GM12892 (cell line): ENCODE measurements at regions not wholly inside any gene's neighbourhood (a gene's known extent, or its start where the extent isn't known, plus 50 kb on each side); places are given as distances from the start of the nearest gene placed in this dataset.

Source experiments
- DNase-seq: peaks from one replicate; pipeline ENCODE4 v3.0.0; 2011; ENCODE audit not compliant: insufficient read length
- FAIRE-seq: peaks from 2 replicates; lab custom pipeline; 2011; peaks lifted over from hg19 to GRCh38; lab: Jason Lieb, UNC
- POLR2A ChIP-seq: IDR thresholded peaks from 2 replicates; pipeline ENCODE4 v1.6.1; 2011; ENCODE audit warnings: low read depth, low read length, control low read depth
- POLR2AphosphoS5 ChIP-seq: IDR thresholded peaks from 2 replicates; pipeline ENCODE4 v1.6.1; 2011; ENCODE audit warnings: low read depth, low read length, control low read depth
- TAF1 ChIP-seq: IDR thresholded peaks from 2 replicates; pipeline ENCODE4 v1.6.1; 2011; ENCODE audit warnings: low read depth, mild to moderate bottlenecking, control low read depth, low read length, borderline replicate concordance

DNA sequence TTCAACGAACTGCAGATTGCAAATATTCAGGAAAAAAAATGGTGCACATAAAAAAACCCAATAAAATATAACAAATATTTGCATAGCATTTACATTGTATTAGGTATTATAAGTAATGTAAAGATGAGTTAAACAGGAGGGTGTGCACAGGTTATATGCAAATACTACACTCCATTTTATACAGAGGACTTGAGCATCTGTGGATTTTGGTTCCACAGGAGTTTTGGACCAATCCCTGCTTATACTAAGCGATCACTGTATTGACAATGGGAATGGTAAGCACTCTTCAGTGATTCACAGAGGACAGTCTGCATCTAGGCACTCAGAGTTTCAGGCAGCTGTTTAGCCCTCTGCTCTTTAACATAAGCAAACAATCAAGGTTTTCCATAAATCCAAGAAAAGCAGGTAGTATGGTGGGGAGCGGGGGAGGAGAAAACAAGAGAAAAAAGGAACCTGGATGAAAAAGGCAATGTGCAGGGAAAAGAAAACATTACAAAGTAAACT is 206.0 kb upstream of the PARD3B start:
- DNase-seq (no peak), FAIRE-seq (no peak)

DNA sequence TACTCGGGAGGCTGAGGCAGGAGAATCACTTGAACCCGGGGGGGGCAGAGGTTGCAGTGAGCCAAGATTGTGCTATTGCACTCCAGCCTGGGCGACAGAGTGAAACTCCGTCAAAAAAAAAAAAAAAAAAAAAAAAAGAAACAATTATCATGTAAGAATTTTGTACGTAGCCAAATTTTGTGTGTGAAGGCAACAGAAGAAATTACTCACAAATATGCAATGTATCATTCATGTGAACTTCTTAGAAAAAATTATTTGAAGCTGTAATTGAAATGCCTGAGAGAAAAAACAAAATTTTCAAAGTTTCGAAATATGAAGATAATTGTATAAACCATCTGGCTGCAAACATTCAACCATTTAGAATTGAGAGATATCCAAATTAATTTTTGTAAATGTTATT is 204.8 kb upstream of the PARD3B start:
- TF ChIP-seq TAF1 (no peak), POLR2AphosphoS5 (no peak), POLR2A (no peak)
- DNase-seq = no peak
- no peak for FAIRE-seq

More for the DNA sequence above, 206.0 kb upstream of the PARD3B start:
- TF ChIP-seq POLR2A = no peak
- TF ChIP-seq POLR2AphosphoS5 = no peak
- no peak for TF ChIP-seq TAF1

DNA sequence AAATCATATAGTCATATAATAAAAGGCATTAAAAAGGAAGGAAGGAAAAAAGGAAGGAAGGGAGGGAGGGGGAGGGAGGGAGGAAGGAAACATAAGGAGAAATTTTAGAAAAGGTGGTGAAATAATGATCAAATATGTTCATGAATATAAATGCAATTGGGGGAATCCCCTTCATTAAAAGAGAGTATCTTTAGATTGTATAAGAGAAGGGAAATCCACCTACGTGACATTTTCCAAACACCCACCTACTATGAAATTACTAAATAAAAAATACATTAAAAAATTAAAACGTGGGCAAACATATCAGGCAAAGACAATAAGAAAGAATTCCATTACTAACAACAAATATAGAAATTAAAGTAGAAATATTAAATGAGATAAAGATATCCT is 203.4 kb upstream of the PARD3B start:
- no peak for DNase-seq
- TF ChIP-seq POLR2AphosphoS5 (no peak), TAF1 (no peak), POLR2A (no peak)
- FAIRE-seq = no peak

DNA sequence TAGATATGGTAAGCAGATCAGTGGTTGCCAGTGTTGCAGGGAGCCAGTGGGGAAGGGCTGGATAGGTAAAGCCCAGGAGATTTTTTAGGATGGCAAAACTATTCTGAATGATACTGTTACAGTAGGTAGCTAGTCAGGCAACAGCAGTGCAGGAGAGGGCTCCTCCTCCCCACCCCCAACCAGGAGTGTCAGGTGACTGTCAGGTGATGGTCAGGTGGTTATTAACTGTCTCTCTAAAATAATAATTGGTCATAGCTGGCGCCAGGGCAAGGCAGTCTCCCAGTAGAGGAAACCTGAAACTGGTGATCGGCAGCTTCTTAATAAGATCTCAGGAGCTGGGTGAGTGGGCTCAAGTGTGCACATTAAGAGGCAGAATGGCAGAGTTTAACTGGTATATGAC is 201.6 kb upstream of the PARD3B start:
- DNase-seq (no peak), FAIRE-seq (no peak)
- TF ChIP-seq POLR2A = no peak
- TF ChIP-seq TAF1 = no peak
- TF ChIP-seq POLR2AphosphoS5 = no peak

DNA sequence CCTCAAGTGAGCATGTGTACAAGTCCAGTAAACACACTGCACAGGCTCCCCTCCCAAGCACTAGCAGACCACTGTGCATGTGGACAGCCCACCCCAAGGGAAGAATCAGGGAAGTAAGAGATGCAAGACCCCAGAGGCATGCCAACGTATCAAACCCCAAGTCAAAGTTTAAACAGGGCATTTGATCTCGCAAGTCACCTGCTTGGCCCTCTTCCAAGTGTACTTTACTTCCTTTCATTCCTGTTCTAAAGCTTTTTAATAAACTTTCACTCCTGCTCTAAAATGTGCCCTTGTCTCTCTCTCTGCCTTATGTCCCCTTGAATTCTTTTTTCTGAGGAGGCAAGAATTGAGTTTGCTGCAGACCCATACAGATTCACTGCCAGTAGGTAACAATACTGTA is 201.2 kb upstream of the PARD3B start:
- FAIRE-seq = no peak
- no peak for DNase-seq
- TF ChIP-seq POLR2AphosphoS5 (no peak), POLR2A (no peak), TAF1 (no peak)

DNA sequence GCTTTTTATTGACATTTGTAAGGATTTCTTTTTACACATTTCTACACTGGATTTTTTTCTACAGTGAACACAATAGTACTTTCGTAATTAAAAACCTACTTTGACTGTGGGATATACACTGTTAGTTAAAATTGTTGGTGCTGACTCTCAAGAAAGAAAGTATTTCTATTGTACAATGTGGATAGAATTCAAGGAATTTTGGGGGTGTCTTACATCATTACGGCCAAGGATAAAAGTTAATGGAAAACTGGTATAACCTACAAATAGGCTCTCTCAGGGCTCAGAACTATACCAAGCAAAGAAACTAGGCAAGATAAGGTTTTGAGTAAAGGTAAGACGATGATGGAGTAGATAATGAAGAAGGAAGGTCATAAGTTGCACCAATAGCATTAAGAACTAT is 198.4 kb upstream of the PARD3B start:
- no peak for TF ChIP-seq TAF1
- no peak for TF ChIP-seq POLR2AphosphoS5
- TF ChIP-seq POLR2A = no peak
- no peak for FAIRE-seq
- no peak for DNase-seq

DNA sequence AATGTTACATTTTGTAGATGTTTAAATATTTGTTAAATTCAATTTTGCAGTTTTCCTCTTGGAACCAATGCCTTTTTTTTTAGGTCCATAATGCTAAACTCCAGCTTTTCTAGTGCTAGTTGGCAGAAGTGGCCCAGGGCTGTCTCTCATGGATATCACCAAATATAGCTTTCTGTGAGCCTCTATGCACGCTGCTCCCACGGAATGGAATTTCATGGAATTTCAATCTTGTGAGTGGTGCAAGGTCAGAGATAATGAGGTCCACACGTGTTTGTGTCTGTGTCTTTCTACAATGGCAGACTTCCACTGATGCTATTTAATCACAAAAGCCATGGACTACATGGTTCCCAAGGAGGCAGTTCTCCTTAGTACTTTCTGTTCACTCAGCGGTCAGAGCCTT is 191.5 kb upstream of the PARD3B start:
- FAIRE-seq = no peak

DNA sequence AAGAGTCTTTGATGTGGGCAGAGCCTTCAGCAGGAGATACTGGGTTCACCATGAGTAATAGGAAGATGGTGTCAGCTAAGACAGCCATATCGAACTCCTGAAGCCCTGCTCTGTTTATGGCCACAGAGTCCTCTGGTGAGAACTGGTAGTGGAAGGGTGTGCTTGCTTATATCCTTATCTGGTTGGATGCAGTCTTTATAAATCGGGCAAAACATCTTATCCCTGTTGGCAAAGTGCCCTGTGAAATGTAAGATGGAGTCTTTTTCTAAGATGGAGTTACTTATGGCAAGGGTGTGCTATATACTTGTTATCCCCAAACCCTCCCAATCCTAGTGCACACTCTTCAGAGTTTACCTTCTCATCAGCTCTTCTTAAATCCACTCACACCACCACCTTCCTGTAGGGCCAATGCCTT is 190.8 kb upstream of the PARD3B start:
- TF ChIP-seq TAF1 (no peak), POLR2A (no peak)
- FAIRE-seq (no peak), DNase-seq (no peak)

More for the DNA sequence above, 191.5 kb upstream of the PARD3B start:
- TF ChIP-seq POLR2A = no peak
- no peak for TF ChIP-seq POLR2AphosphoS5
- TF ChIP-seq TAF1 = no peak
- DNase-seq = no peak

DNA sequence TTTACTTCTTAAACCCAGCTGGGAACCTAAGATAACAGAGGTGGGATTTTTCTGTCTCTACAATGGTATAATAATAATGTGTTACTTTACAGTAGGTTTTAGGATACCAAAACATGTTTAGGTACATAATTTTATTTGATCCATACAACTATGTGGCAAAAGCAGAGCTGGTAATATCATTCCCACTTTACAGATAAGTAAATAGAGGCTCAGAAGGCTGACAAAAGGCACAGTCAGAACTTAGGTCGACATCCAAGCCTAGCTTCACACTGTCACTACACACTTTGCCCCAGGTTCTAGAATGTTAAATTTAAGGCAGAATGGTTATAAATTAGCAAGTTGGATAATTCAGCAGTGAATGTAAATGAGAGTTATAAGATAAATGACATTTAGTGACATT is 189.6 kb upstream of the PARD3B start:
- DNase-seq = no peak
- FAIRE-seq = no peak
- no peak for TF ChIP-seq POLR2A
- TF ChIP-seq TAF1 = no peak
- no peak for TF ChIP-seq POLR2AphosphoS5

DNA sequence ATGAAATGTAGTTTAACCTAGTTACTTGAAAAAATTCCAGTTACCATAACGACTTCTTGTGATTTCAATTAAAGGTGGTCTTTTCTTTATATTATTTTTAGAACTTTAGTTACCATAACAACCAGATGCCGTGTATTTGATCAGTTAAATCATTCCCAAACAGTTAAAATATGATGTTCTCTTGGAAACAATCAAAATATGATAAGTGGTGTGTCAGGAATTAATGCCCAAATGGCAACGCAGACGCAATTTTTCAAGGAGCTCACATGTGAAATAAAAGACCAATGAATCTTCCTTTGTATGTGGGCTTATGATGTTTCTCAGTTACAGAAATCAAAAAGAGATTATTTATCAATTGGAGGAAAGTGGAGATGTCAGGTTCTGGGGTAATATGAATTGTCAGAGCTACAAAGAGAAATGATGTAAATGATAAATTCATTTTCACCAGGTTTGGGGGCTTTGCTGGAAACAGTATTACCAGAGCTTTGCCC is 189.1 kb upstream of the PARD3B start:
- FAIRE-seq (no peak), DNase-seq (no peak)
- TF ChIP-seq TAF1 (no peak), POLR2A (no peak), POLR2AphosphoS5 (no peak)

DNA sequence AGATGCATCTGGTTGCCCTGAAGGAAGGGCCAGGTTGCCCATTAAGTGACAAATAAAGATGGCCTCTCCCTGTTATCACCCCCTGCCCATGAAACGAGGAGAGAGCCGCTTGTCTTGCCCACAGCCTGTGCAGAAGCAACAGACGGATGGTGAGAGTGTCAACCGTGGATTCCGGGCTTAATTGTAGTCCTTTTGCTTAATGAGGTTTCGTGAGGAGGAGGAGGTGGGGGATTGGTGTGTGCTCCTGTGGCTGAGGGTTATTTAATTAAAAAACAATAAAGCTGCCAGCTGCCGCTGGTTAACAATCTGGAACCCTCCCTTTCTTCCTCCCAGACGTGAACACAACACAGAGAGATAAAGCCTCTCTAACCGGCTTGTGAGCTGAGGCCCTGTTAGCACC is 188.0 kb upstream of the PARD3B start:
- TF ChIP-seq POLR2AphosphoS5 (no peak), TAF1 (no peak), POLR2A (no peak)
- DNase-seq (no peak), FAIRE-seq (no peak)

DNA sequence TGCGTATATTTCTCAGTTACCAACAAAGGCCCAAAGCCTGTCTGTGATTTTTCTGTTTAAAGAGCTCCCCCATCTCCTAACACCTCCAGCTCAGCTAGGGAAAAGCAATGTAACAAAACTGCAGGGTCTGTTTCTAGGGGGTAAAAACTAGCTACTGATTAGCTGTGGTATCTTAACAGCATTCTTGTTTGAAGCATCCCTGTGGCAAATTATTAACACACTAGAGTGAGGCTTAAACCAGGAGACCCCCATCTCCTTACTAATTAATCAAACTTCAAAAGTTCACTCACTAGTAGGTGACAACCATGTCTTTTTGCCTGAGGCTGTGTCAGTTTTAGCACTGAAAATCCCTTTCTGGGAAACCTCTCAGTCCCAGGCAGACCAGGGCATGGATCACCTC is 186.2 kb upstream of the PARD3B start:
- FAIRE-seq = no peak
- DNase-seq = no peak
- TF ChIP-seq POLR2AphosphoS5 = no peak
- no peak for TF ChIP-seq POLR2A
- no peak for TF ChIP-seq TAF1
